Activated T-cell treated with anti-CD3 and anti-CD28 coated beads, Interleukin-2, amount 50 U/mL, for 48 hours (primary cell): ENCODE measurements at regions not wholly inside any gene's neighbourhood (a gene's known extent, or its start where the extent isn't known, plus 50 kb on each side); places are given as distances from the start of the nearest gene placed in this dataset.

ENCODE experiments used
- DNase-seq, 2 experiments: peaks; one replicate each; pipeline ENCODE4 v3.0.0-alpha.2; 2020

GRCh38 chr12:75900226-75900625 lies 131.3 kb downstream of the PHLDA1 start:
- no peak for DNase-seq

- DNase-seq = no peak
Measured at GRCh38 chr12:75894965-75895754, 136.4 kb downstream of the PHLDA1 start.

GRCh38 chr12:75893765-75894164 lies 137.8 kb downstream of the PHLDA1 start:
- no peak for DNase-seq

- no peak for DNase-seq
Measured at GRCh38 chr12:75892731-75893408, 138.7 kb downstream of the PHLDA1 start.

GRCh38 chr12:75891072-75891471 lies 140.5 kb downstream of the PHLDA1 start:
- no peak for DNase-seq

- no peak for DNase-seq
Measured at GRCh38 chr12:75890660-75891059, 140.9 kb downstream of the PHLDA1 start.

- DNase-seq = no peak
Measured at GRCh38 chr12:75890141-75890540, 141.4 kb downstream of the PHLDA1 start.

- no peak for DNase-seq
Measured at GRCh38 chr12:75888874-75889613, 142.5 kb downstream of the PHLDA1 start.

GRCh38 chr12:75888399-75888798 lies 143.2 kb downstream of the PHLDA1 start:
- no peak for DNase-seq

GRCh38 chr12:75887979-75888378 lies 143.6 kb downstream of the PHLDA1 start:
- no peak for DNase-seq

GRCh38 chr12:75884465-75884985 lies 147.1 kb downstream of the PHLDA1 start:
- DNase-seq = no peak

GRCh38 chr12:75883241-75883640 lies 148.3 kb downstream of the PHLDA1 start:
- no peak for DNase-seq

GRCh38 chr12:75882421-75882820 lies 149.2 kb downstream of the PHLDA1 start:
- no peak for DNase-seq

GRCh38 chr12:75881920-75882319 lies 149.7 kb downstream of the PHLDA1 start:
- DNase-seq = no peak

- no peak for DNase-seq
Measured at GRCh38 chr12:75877763-75878621, 153.6 kb downstream of the PHLDA1 start.

GRCh38 chr12:75876832-75877762 lies 154.5 kb downstream of the PHLDA1 start:
- no peak for DNase-seq

GRCh38 chr12:75874441-75874840 lies 157.1 kb downstream of the PHLDA1 start:
- no peak for DNase-seq

- DNase-seq = no peak
Measured at GRCh38 chr12:75872762-75873161, 158.8 kb downstream of the PHLDA1 start.

GRCh38 chr12:75870878-75871277 lies 160.7 kb downstream of the PHLDA1 start:
- DNase-seq = no peak

- DNase-seq = no peak
Measured at GRCh38 chr12:75868501-75868900, 163.1 kb downstream of the PHLDA1 start.

GRCh38 chr12:75865315-75865714 lies 166.3 kb downstream of the PHLDA1 start:
- DNase-seq = no peak
